Heart right ventricle (tissue), 16 donors: ENCODE measurements at regions not wholly inside any gene's neighbourhood (a gene's known extent, or its start where the extent isn't known, plus 50 kb on each side); places are given as distances from the start of the nearest gene placed in this dataset.

Experiments
- ATAC-seq, 8 donors: fragments of 200-7000 bp; cut with Tn5 transposase; one replicate each; pipeline ENCODE4 v1.9.1; 2020; ENCODE audit warnings: mild to moderate bottlenecking in 8 of 8, moderate library complexity in 8 of 8, moderate number of reproducible peaks in 1 of 8
- DNase-seq, 2 donors: peaks; one replicate each; pipeline ENCODE4 v3.0.0-alpha.2; 2020
- H3K27ac ChIP-seq, 10 donors: fragments of 200-600 bp; sonication (generic) in 2 of 10; one replicate each; pipeline versions ENCODE4 v1.5.0 to v1.8.0; 2020 to 2022; ENCODE audit warnings: mild to moderate bottlenecking in 3 of 10
- H3K27me3 ChIP-seq, 7 donors: fragments of 200-600 bp; one replicate each; pipeline ENCODE4 v1.8.0; 2021 to 2022; ENCODE audit warnings: mild to moderate bottlenecking in 2 of 7
- H3K36me3 ChIP-seq, 9 donors: fragments of 200-600 bp; sonication (generic) in 1 of 9; one replicate each; pipeline versions ENCODE4 v1.5.0 to v1.8.0; 2020 to 2022; ENCODE audit warnings: mild to moderate bottlenecking in 2 of 9
- H3K4me1 ChIP-seq, 9 donors: fragments of 200-600 bp; sonication (generic) in 1 of 9; one replicate each; pipeline versions ENCODE4 v1.5.0 to v1.8.0; 2020 to 2022; ENCODE audit warnings: mild to moderate bottlenecking in 4 of 9
- H3K4me3 ChIP-seq, 10 donors: fragments of 200-600 bp; sonication (generic) in 2 of 10; one replicate each; pipeline versions ENCODE4 v1.5.0 to v1.8.0; 2020 to 2022; ENCODE audit warnings: mild to moderate bottlenecking in 7 of 10, moderate library complexity in 2 of 10
- H3K9me3 ChIP-seq, 11 donors: fragments of 200-600 bp in 10 of 11; sonication (generic) in 2 of 11; one replicate each; pipeline versions ENCODE4 v1.5.0 to v1.8.0; 2013 to 2022; ENCODE audit warnings: mild to moderate bottlenecking in 2 of 11, control low read depth in 1 of 11, moderate library complexity in 1 of 11
- CTCF ChIP-seq, 9 donors: fragments of 200-600 bp; sonication (generic) in 2 of 9; IDR thresholded peaks; one replicate each; pipeline versions ENCODE4 v1.5.0 to v1.8.0; 2021 to 2022; ENCODE audit warnings: antibody characterized with exemption in 9 of 9, mild to moderate bottlenecking in 5 of 9, moderate library complexity in 1 of 9
- WGBS, 2 donors: extraction: QIAGEN DNeasy Blood & Tissue Kit; methylation state at CpG; one replicate each; pipeline ENCODE4 v1.1.7; 2013; ENCODE audit warnings: inconsistent platforms in 1 of 2; 5-methylcytosine and 5-hydroxymethylcytosine counted together
- intact Hi-C, 10 donors: fragments of 100-400 bp; cut with DNase I; formaldehyde crosslinking; loops; one replicate each; pipeline versions ENCODE4 v1.11.1 to v1.14.2; 2022
- donor health status: Arrhythmogenic right ventricular cardiomyopathy.
- donor health status: ischemic (EF 13 %, LVEDD 7.1; RV severe dilation, severe dysfunction).
- donor health status: healthy with polysubstance abuse.
- donor health status: DM: no; HTN: yes; CAD: no.
- donor health status: DM: no; HTN: no; CAD: no.
- donor health status: ischemic (EF 25% LVEDD 6.9; RV normal size, moderate dysfunction).
- donor health status: ischemic (EF 25% LVEDD 5.7; RV mildly dilated, moderate dysfunction).
- donor health status: healthy.
- donor health status: DM: yes; HTN: yes; CAD: no.
- donor health status: Ischemic cardiomyopathy.
- donor health status: ischemic (EF 35%, LVEDD 5.7; RV mildly dilated, moderate dysfunction).
- donor health status: nonischemic (EF 11% LVEDD 7.7; RV severe dilation, severe dysfunction).
- donor health status: DM: yes; HTN: yes; CAD: no.
- donor health status: PGD.
- donor health status: ischemic (EF 29% LVEDD 5.4; RV normal size, mild dysfunction).
- donor health status: nonischemic (EF 23%, LVEDD 6.1; RV moderate dilation, normal function).

- no peak for DNase-seq
- peaks cover 0 to 12% (median 0%) of the 10 kb centered on the region in 7 donors for H3K27me3 ChIP-seq
- no peak overlapping the region for H3K4me3 ChIP-seq
- TF ChIP-seq CTCF (IDR thresholded peaks at IDR 0.05): no peak
- ATAC-seq: no peak
- WGBS, 2 donors: 19 to 25% methylated on average over 3 of the region's 3 CpGs
- intact Hi-C loops: no loop called here
- no peaks in the 10 kb centered on the region for H3K4me1 ChIP-seq
- no peaks in the 10 kb centered on the region for H3K9me3 ChIP-seq
- no peaks in the 10 kb centered on the region for H3K36me3 ChIP-seq
- no peak overlapping the region for H3K27ac ChIP-seq
Measured at GRCh38 chr9:117616431-117616831, 87.8 kb upstream of the TLR4 start.

GRCh38 chr9:117612317-117612716 lies 91.9 kb upstream of the TLR4 start:
- no peak for ATAC-seq
- no peak for TF ChIP-seq CTCF (IDR thresholded peaks at IDR 0.05)
- WGBS, 2 donors: 59 to 71% methylated on average over 1 of the region's 1 CpG

GRCh38 chr9:117597977-117598376 lies 106.2 kb upstream of the TLR4 start:
- H3K27me3 ChIP-seq: peaks cover 0 to 4% (median 0%) of the 10 kb centered on the region in 7 donors
- intact Hi-C loops: no loop called here
- H3K27ac ChIP-seq: no peak overlapping the region
- H3K9me3 ChIP-seq: peaks cover 0 to 31% (median 10%) of the 10 kb centered on the region in 11 donors
- H3K4me3 ChIP-seq: no peak overlapping the region
- ATAC-seq (no peak), DNase-seq (no peak)
- H3K36me3 ChIP-seq: no peaks in the 10 kb centered on the region
- no peaks in the 10 kb centered on the region for H3K4me1 ChIP-seq
- TF ChIP-seq CTCF (IDR thresholded peaks at IDR 0.05): no peak
- whole genome bisulfite sequencing, 2 donors: 72 to 79% methylated on average over 2 of the region's 2 CpGs

More at GRCh38 chr9:117612317-117612716, 91.9 kb upstream of the TLR4 start:
- Histone ChIP-seq H3K36me3 (no peaks in the 10 kb centered on the region), H3K4me1 (no peaks in the 10 kb centered on the region), H3K27ac (no peak overlapping the region), H3K9me3 (peaks cover 0 to 6% (median 0%) of the 10 kb centered on the region in 11 donors), H3K4me3 (no peak overlapping the region), H3K27me3 (peaks cover 0 to 12% (median 0%) of the 10 kb centered on the region in 7 donors)
- intact Hi-C loops: no loop called here
- no peak for DNase-seq

- ATAC-seq: no peak
- no peak for TF ChIP-seq CTCF (IDR thresholded peaks at IDR 0.05)
- intact Hi-C loops: no loop called here
- peaks cover 0 to 27% (median 10%) of the 10 kb centered on the region in 11 donors for H3K9me3 ChIP-seq
- H3K27me3 ChIP-seq: peaks cover 0 to 4% (median 0%) of the 10 kb centered on the region in 7 donors
- WGBS, 2 donors: 25 to 52% methylated on average over 2 of the region's 2 CpGs
- DNase-seq: no peak
- no peak overlapping the region for H3K4me3 ChIP-seq
- no peak overlapping the region for H3K27ac ChIP-seq
- H3K4me1 ChIP-seq: no peaks in the 10 kb centered on the region
- H3K36me3 ChIP-seq: no peaks in the 10 kb centered on the region
Measured at GRCh38 chr9:117596678-117597077, 107.5 kb upstream of the TLR4 start.
